ENCODE measurements at regions not wholly inside any gene's neighbourhood (a gene's known extent, or its start where the extent isn't known, plus 50 kb on each side); places are given as distances from the start of the nearest gene placed in this dataset.
"Not testable (repeated sequence)": the region's sequence is repeated elsewhere in the genome, so short reads cannot be mapped to it uniquely, and the experiment has no call there.

DNA sequence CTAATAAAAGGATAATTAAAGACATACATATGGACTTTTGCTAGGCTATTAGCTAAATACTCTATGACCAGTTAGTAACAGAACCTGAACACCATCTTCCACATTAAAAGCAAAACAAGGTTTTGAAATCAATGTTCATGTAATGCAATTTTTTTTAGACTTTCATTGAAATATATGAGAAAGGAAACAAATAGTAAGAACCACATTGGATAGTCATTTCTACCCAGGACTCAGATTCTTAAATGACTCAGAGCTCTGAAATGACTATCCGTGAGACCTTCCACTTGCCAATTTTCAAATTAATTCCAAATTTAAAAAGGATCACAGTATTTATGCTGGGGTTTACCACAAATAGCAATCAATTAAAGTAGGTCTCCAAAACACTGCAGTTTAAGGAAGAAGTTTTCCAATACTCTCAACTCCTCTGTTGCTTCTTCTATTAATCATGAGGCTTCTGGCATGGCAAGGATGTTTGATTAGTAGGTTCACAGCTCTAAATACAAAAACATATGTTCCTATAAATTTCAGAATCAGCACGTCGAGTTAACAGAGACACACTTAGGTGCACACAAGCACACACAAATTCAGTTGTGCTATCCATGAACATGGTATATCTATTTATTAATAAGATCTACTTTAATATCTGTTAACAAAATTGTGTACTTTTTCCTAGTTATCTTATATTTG, 841.0 kb downstream of the RNF144A start:
- no peak for DNase-seq (ENCODE audit: low spot score)

DNA sequence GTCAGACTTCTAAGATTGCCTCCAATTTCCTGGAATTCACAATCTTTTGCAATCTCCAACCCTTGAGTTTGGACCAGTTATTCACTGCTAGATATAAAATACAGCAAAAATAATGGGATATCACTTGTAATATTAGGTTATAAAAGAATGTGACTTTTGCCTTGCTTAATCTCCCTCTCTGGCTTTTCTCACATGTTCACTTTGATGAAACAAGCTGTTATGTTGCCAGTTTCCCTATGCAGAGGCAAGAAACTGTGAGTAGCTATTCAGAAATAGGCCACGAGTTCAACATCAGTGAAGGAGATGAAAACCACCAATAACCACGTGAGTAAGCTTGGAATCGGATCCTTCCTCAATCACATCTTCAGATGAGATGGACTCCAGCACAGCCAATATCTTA, 842.7 kb downstream of the RNF144A start:
- no peak for DNase-seq (ENCODE audit: low spot score)

DNA sequence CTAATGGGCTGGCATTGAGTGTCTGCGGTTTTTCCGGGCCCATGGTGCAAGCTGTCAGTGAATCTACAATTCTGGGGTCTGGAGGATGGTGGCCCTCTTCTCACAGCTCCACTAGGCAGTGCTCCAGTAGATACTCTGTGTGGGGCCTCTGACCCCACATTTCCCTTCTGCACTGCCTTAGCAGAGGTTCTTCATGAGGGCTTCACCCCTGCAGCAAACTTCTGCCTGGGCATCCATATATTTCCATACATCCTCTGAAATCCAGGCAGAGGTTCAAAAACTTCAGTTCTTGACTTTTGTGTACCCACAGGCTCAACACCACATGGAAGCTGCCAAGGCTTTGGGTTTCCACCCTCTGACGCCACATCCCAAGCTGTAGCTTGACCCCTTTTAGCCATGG, 846.2 kb downstream of the RNF144A start:
- DNase-seq (ENCODE audit: low spot score) = not testable (repeated sequence)

DNA sequence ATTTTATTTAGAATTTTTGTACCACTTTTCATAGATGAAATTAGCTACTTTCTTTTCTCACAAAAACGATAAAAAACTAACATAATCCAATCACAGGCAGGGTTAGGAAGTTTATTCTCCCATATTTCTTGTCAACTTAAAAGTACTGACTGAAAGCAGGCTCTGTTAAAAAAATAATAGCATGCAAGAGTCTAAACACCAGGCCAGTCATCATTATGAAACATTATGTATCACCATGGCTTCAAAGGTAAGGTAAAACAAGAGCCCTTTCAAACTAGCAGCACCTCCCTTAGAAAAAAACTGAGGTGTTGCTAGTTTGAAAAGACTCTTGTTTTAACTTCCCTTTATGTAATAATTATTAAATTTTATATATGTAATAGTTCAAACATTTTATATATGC, 848.0 kb downstream of the RNF144A start:
- no peak for DNase-seq (ENCODE audit: low spot score)

DNA sequence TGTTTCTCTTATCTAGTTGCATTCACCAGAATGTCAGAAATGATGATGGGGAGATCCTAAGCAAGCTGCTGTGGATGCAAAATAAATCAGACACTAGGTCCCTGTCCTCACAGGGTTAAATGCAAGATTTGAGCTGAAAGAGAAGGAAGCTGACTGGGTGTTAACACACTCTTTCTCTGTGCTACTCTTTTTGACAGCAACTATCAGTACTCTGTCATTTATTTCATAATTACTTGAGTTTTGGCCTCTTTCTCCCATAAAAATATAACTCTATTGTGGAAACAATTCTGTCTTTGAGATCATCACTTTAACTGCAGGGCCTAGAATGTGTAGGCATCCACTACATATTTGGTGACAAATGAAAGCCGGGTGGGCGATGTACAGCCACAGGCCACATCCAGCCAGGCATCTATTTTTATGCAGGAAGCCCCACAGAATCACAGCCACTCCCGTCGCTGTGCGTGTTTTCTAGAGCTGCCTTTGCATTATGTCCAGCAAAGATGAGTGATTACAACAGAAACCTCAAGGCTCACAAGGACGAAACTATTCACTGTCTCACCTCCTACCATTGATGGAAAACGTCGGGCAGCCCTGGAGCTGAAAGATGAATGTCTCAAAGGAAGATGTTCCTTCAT, 849.0 kb downstream of the RNF144A start:
- no peak for DNase-seq (ENCODE audit: low spot score)

DNA sequence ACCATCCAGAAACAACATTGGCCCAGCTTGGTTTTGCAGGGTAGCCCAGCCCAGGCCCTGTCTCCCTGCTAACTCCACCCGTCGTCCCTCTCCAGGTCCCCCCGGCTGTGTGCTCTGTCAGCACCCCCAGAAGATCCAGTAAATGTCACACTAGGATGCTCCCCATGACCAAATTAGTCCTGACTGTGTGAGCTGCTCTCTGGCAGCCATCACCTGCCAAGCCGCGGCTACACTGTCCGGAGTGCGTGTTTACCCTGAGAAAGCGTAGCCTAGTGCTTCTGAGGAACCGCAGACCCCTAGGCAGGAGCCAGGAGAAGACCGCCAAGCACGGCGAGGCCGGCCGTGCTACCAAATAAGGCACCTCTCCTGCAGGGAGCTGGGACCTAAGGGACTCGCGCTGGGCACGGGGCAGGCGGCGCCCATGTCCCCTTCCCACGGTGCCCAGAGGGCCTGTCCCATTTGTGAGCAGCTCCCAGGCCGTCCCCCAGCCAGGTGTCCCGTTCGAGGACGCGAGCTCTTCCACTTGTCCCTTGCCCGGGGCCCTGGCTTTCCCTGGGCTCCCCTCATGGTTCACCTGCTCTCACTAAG, 849.9 kb downstream of the RNF144A start:
- no peak for DNase-seq (ENCODE audit: low spot score)

DNA sequence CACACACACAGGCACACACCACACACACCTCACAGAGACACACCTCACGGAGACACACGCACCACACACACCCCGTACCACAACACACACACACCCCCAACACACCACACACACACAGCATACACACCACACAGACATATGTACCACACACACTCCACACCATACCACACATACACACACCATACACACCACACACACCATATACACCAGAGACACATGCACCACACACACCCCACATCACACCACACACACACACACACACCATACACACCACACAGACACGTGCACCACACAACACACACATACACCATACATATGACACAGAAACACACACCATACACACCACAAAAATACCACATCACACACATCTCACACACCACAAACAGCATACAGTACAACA, 850.7 kb downstream of the RNF144A start:
- no peak for DNase-seq (ENCODE audit: low spot score)

DNA sequence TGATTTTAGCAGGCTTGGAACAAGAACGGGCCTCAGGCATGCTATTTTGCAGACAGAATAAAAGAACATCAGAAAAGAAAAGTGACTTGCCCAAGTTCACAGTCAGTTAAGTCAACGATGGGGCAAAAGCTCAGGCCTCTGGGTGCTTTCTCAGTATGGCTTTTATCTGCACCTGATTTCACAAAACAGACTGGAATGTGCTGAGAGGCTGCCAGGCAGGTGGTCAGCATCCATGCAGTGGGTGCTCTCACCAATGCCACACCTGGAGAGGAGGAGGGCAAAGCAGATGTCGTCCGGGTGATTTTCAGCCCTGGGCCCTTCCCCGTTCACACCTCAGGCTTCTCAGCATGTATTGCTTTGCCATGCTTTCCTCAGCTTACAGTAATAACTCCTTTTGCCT, 854.6 kb downstream of the RNF144A start:
- no peak for DNase-seq (ENCODE audit: low spot score)

DNA sequence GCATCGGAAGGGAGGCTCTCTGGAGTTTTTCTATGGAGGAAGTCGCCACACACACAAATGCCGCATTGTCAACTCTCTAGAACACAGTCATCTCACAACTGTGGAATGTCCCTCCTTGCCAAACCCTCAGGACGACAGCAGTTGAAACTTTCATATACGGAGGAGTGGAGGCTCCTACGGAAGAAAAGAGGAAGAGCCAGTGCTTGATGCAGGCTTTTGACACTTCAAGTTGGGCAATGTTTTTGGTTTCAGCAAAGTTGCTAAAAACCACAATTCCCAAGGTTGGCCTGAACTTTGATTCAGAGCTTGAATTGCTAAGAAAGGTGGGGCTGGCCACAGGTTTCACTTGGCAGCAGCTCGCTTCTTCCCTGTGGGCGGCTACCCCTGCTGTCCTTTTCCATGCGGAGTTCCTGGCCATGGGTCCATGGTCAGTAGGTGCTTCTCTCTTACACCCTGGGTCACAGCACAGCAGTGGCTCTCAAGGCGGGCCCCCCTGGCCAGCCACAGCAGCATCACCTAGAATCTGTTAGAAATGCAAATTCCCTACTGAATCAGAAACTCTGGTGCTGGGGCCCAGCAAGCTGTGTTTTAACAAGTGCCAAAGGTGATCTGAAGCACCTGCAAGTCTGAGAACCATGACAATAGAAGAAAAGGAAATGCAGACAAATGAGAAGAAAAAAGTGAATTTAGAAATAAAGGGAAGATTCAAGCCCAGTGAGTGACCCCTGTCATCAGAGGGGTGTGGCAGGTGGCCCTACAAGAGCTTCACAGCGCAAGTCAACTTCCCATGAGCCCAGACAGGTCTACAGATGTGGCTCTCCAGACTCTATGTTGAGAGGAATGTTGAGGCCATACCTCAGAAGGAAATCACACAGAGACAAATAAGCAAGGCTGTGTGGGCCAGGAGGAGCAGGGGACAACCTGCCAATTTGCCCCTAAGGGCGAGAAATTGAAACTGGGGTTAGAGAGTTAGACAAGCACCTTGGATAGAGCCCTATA, 856.4 kb downstream of the RNF144A start:
- no peak for DNase-seq (ENCODE audit: low spot score)

DNA sequence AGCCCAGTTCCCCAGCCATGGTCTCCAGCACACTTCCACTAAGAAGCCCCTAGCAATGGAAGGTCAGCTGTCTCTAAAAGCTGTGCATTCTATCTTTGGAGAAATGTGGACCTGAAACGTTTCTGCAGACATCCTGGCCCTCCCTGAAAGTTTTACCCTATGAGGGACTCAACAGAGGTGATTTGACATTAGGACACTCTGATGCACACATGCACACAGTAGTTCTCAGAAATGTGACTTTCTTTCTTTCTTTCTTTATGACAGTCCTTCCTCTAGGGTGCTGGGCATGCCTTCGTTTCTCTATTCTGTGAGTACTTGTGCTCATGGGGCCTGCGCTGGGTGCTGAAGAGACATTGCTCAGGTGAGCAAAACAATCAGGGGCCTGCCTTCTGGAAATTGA, 857.3 kb downstream of the RNF144A start:
- no peak for DNase-seq (ENCODE audit: low spot score)

DNA sequence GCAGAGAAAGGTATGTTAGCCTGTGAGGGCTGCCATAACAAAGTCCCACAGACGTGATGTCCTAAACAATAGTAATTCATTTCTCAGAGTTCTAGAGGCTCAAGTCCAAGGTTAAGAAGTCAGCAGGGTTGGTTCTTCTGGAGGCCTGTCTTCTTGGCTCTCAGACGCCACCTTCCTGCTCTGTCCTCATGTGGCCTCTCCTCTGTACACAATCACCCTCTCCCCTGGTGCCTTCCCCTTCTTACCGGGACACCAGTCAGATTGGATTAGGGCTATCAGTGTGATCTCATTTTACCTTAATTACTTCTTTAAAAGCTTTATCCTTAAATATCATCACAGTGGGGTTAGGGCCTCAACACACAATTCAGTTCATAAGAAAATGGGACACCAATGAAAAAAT, 860.5 kb downstream of the RNF144A start:
- no peak for DNase-seq (ENCODE audit: low spot score)

DNA sequence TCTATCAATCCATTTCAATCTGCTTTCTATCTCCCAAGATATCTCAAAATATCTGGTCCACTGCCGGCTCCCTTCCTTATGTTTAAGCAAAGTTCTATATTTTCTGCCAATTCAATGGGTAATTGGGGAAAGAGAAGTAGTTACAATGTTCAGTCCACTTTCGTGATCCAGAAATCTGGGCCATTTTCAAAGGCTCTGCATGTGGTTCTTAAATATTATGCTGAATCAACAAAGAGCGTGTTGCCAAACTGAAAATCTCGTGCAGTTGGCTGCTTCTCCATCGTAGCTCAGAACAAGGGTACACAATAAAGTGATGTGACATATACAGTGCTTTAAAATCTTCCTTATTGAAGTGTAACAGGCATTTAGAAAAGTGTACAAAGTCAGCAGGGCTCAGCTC, 863.1 kb downstream of the RNF144A start:
- DNase-seq (ENCODE audit: low spot score) = no peak

DNA sequence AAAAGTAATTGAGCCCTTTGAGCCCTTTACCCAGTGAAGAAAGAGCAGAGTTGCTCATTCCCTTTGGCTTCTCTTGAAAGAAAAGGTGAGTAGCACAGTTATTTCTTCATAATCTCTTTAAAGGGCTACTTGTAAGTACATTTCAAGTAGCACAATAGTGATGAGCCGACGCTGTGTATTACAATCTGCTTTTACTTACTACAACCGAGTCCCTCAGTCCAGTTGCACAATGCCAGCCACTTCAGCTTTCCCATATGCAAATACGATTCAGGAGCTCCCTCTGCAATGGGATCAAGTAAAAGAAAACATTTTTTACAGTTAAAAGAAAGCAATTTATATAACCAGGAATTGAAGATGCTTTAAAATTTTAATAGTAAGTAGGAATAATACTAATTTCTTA, 868.5 kb downstream of the RNF144A start:
- DNase-seq (ENCODE audit: low spot score) = no peak

DNA sequence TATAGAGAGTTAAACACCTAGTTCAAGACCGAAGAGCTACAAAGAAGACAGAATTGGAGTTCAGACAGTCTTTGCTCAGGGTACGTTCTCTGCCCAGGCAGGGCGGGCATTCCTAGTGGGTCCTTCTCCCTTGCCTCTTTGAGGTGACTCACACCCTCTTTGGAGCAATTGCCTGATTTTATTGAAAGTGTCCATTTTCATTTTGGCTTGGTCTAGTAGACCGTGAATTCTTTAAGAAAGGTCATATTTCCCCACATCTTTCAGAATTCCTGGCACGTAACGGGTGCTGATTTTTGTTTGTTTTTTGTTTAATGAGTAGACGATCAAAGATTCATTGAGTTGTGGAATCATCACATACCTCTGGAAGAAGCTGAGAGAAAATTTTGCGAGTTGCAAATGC, 871.5 kb downstream of the RNF144A start:
- DNase-seq (ENCODE audit: low spot score) = no peak

DNA sequence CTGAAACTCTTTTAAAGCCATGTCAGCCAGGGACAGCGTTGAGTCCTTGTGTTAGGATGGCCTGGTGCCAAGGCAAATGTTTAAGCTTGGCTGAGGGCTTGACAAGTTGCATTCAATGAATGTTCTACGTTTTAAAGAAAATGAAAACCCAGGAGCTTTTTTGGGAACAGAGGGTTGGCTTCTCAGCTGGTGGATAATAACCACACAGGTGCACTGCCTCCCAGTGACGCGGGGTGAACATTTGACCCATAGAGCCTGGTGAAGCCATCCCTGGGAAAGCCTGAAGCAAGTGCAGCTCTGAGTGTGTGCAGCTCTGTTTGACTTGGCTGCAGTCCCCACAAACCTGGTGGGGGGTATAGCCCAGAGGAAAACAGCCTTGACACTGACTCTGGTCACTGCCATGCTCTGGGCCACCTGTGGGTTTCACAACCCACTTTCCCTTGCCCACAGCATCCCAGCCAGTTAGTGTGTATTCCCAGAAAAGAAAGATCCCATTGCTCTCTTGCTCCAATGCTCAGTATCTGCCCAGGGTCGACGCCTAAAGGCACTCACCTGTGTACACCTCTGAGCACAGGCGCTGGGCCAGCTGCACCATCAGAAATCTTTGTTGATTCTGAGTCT, 874.9 kb downstream of the RNF144A start:
- no peak for DNase-seq (ENCODE audit: low spot score)

DNA sequence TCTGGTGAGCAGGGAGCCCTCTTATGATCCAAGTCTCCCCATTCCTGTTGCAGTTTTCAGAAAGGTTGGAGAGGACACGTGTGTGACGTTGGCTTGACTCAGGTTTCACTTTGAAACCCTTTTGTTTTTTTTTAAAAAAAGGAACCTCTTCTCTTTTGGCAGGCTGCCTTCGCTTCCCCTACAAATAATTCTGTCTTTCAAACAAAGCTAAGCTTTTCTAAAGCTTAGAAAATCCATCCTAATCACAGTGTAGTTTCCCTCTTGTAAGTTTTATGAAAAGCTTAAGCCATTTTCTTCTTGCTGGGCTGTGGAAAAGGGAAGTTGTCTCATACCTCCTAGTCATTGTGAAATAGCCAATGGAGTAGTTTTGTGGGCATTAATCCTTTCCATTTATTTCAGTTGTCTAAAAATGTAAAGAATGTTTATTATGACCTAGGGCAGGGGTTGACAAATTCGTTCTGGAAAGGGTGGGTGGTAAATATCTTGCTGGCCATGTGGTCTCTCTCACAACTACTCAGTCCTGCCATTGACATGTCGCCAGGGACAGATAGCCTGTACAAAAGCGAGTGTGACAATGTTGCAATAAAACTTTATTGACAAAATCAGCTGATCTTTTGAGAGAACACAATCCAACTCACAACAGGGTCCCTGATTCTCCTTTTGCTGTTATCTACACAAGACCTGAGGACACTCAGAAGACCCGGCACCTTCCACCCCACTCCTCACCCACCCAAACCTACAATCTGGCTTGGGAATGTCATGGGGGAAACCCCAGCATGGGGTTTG, 878.8 kb downstream of the RNF144A start:
- no peak for DNase-seq (ENCODE audit: low spot score)

DNA sequence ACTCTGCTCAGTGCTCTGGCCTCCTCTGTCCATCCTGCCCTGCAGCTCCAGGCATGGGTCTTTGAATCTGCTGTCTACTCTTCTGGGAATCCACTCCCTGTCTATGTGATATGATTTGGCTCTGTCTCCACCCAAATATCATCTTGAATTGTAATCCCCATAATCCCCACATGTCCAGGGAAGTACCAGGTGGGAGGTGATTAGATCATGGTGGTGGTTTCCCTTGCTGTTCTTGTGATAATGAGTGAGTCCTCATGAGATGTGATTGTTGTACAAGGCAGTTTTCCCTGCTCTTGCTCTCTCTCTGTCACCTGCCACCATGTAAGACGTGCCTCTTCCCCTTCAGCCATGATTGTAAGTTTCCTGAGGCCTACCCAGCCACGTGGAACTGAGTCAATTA, 881.8 kb upstream of the ID2 start:
- no peak for DNase-seq (ENCODE audit: low spot score)

DNA sequence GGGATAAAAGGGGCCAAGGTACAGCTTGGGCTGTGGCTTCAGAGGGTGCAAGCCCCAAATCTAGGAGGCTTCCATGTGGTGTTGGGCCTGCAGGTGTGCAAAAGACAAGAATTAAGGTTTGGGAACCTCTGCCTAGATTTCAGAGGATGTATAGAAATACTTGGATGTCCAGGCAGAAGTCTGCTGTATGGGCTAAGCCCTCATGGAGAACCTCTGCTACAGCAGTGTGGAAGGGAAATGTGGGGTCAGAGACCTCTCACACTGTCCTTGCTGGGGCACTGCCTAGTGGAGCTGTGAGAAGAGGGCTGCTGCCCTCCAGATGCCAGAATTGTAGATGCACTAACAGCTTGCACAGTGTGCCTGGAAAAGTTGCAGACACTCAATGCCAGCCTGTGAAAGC, 880.6 kb upstream of the ID2 start:
- DNase-seq (ENCODE audit: low spot score) = no peak

DNA sequence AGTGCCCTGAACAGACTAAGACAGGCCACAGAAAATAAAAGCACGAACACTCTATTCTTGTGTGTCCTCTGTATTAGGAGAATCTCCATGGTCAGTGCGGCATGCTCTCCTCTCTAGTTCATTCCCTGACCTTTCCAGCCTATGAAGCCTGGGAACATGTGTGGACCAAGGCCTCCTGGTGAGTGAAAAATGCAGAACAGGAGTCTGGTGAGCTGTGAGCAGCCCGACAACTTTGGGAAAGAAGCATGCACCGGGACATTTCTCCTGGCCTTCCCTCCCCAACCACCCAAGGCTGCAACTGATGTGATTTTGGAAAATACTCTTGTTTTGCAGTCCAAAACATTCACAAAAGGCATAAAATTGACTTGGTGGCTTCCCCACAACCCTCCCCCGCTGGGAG, 878.3 kb upstream of the ID2 start:
- no peak for DNase-seq (ENCODE audit: low spot score)

DNA sequence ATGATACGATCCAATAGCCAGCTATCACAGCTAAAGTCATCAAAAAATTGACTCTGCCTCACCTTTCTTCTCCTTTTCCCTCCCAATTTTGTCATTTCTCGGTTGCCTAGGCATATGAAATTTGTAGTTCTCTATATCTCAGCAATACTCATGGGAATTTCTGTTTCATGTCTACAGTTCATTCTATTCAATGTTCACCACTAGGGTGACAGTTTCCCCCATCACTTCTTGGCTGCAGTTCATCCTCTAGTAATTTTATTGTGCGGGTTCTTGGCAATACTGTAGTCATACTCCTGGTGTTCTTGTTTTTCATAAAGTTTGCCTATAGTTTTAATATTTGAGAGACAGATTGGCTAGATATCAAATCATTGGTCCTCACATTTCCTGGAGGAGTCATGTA, 872.2 kb upstream of the ID2 start:
- DNase-seq (ENCODE audit: low spot score) = no peak

DNA sequence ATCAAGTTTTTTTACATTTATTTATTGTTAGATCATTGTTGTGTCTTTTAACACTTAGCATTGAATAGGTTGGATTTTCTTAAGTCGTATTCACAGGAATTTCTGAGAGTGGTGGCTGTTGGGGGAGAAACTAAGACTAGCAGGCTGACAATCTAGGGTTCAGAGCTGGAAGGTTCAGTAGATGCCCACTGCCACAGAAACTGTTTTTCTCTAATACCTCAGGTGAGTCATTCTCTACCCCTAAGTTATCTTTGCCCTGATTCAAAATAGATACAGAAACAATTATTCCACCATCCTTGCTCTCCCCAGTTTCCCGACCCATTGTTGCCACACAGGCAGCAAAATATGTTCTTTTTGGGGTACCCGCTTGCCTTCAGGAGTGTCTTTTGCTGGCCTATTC, 870.8 kb upstream of the ID2 start:
- DNase-seq (ENCODE audit: low spot score) = no peak

All from D341Med (cell line).